GM18505 (cell line): ENCODE measurements at regions not wholly inside any gene's neighbourhood (a gene's known extent, or its start where the extent isn't known, plus 50 kb on each side); places are given as distances from the start of the nearest gene placed in this dataset.
"Not testable (repeated sequence)": the region's sequence is repeated elsewhere in the genome, so short reads cannot be mapped to it uniquely, and the experiment has no call there.

Experiments
- ATAC-seq: cut with Tn5 transposase; IDR thresholded peaks from one replicate; pipeline ENCODE4 v1.9.1; 2021; ENCODE audit not compliant: unreplicated experiment

GRCh38 chr18:12179029-12179428, 75.1 kb upstream of the CIDEA start:
- not testable (repeated sequence) for ATAC-seq

- not testable (repeated sequence) for ATAC-seq
Measured at GRCh38 chr18:12179697-12180577, 74.2 kb upstream of the CIDEA start.

- not testable (repeated sequence) for ATAC-seq
Measured at GRCh38 chr18:12198797-12199196, 55.4 kb upstream of the CIDEA start.

- ATAC-seq: peak; percentile 99
Measured at GRCh38 chr18:12200186-12200585, 54.0 kb upstream of the CIDEA start.
